T-helper 2 cell (primary cell): ENCODE measurements at regions not wholly inside any gene's neighbourhood (a gene's known extent, or its start where the extent isn't known, plus 50 kb on each side); places are given as distances from the start of the nearest gene placed in this dataset.

Experiments
- DNase-seq, 5 experiments: peaks; one replicate each; pipeline versions ENCODE4 v3.0.0 to v3.0.0-alpha.2; 2012 to 2022

- DNase-seq: no peak
Observed at GRCh38 chr11:18878211-18878610, 61.0 kb downstream of the MRGPRX1 start.

GRCh38 chr11:18865951-18866350 lies 73.3 kb downstream of the MRGPRX1 start:
- DNase-seq: no peak

- DNase-seq: no peak
Observed at GRCh38 chr11:18865261-18865660, 73.7 kb upstream of the PTPN5 start.

GRCh38 chr11:18853086-18853720 lies 61.6 kb upstream of the PTPN5 start:
- peak in 1 of 5 experiments; percentile 32 for DNase-seq

- DNase-seq: no peak
Observed at GRCh38 chr11:18849406-18849805, 57.8 kb upstream of the PTPN5 start.

GRCh38 chr11:18844753-18845367 lies 53.3 kb upstream of the PTPN5 start:
- DNase-seq: peak in 1 of 5 experiments; percentile 33
